ENCODE measurements at regions not wholly inside any gene's neighbourhood (a gene's known extent, or its start where the extent isn't known, plus 50 kb on each side); places are given as distances from the start of the nearest gene placed in this dataset.

DNA sequence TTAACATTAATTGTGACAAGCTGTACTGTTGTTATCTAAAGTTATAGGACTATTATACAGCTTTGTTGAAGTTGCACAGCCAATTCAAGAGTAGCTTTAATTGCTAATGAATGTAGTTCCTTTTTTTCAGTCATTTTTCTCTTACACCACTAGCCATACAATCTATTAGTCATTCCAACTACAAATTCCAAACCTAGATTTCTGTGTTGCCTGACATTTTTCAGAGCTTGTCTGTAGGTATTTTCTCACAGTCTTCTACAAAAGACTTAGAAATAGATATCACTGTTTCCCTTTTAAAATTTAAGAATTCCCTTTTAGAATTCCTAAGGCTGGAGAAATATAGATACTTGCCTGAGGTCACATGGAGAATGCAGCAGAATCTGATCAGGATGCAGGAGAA, 307.0 kb upstream of the HS3ST1 start:
- TF ChIP-seq, protein P1, sequence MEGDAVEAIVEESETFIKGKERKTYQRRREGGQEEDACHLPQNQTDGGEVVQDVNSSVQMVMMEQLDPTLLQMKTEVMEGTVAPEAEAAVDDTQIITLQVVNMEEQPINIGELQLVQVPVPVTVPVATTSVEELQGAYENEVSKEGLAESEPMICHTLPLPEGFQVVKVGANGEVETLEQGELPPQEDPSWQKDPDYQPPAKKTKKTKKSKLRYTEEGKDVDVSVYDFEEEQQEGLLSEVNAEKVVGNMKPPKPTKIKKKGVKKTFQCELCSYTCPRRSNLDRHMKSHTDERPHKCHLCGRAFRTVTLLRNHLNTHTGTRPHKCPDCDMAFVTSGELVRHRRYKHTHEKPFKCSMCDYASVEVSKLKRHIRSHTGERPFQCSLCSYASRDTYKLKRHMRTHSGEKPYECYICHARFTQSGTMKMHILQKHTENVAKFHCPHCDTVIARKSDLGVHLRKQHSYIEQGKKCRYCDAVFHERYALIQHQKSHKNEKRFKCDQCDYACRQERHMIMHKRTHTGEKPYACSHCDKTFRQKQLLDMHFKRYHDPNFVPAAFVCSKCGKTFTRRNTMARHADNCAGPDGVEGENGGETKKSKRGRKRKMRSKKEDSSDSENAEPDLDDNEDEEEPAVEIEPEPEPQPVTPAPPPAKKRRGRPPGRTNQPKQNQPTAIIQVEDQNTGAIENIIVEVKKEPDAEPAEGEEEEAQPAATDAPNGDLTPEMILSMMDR (tag by site-specific recombination; IDR thresholded peaks at IDR 0.05): no peak
- no peak for TF ChIP-seq ZNF510 (tag by site-specific recombination; IDR thresholded peaks at IDR 0.05; ENCODE audit: insufficient replicate concordance)
- no peak for TF ChIP-seq GLI4 (tag by site-specific recombination; IDR thresholded peaks at IDR 0.05)
- no peak for TF ChIP-seq ZNF585B (tag by site-specific recombination; IDR thresholded peaks at IDR 0.05)
- no peak for TF ChIP-seq ZNF184 (tag by site-specific recombination; IDR thresholded peaks at IDR 0.05)
- TF ChIP-seq, protein P2, sequence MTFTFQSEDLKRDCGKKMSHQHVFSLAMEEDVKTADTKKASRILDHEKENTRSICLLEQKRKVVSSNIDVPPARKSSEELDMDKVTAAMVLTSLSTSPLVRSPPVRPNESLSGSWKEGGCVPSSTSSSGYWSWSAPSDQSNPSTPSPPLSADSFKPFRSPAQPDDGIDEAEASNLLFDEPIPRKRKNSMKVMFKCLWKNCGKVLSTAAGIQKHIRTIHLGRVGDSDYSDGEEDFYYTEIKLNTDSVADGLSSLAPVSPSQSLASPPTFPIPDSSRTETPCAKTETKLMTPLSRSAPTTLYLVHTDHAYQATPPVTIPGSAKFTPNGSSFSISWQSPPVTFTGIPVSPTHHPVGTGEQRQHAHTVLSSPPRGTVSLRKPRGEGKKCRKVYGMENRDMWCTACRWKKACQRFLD (tag by site-specific recombination; IDR thresholded peaks at IDR 0.05): no peak
- no peak for TF ChIP-seq KLF7 (tag by site-specific recombination; IDR thresholded peaks at IDR 0.05; ENCODE audit: borderline replicate concordance)
- no peak for TF ChIP-seq ZNF214 (tag by site-specific recombination; IDR thresholded peaks at IDR 0.05; ENCODE audit: borderline replicate concordance)
